GM19372 (cell line): ENCODE measurements at regions not wholly inside any gene's neighbourhood (a gene's known extent, or its start where the extent isn't known, plus 50 kb on each side); places are given as distances from the start of the nearest gene placed in this dataset.

Experiments
- ATAC-seq: cut with Tn5 transposase; IDR thresholded peaks from one replicate; pipeline ENCODE4 v1.9.1; 2021; ENCODE audit warnings: mild to moderate bottlenecking, low read depth, moderate library complexity; ENCODE audit not compliant: unreplicated experiment

- no peak for ATAC-seq
These were observed 97.8 kb upstream of the PDE3A start for GRCh38 chr12:20270557-20270956.

- no peak for ATAC-seq
These were observed 96.2 kb upstream of the PDE3A start for GRCh38 chr12:20272161-20272560.

GRCh38 chr12:20272801-20273200 is 95.5 kb upstream of the PDE3A start:
- ATAC-seq, result no peak

- ATAC-seq, result no peak
These were observed 94.3 kb upstream of the PDE3A start for GRCh38 chr12:20274008-20274407.

- no peak for ATAC-seq
These were observed 90.1 kb upstream of the PDE3A start for GRCh38 chr12:20278276-20278675.

- no peak for ATAC-seq
These were observed 87.8 kb upstream of the PDE3A start for GRCh38 chr12:20280515-20280914.

GRCh38 chr12:20282401-20282800 is 85.9 kb upstream of the PDE3A start:
- ATAC-seq, result no peak

- ATAC-seq, result no peak
These were observed 84.9 kb upstream of the PDE3A start for GRCh38 chr12:20283482-20283881.

- ATAC-seq, result no peak
These were observed 78.8 kb upstream of the PDE3A start for GRCh38 chr12:20289520-20289919.

GRCh38 chr12:20300457-20300856 is 67.9 kb upstream of the PDE3A start:
- no peak for ATAC-seq

- no peak for ATAC-seq
These were observed 62.9 kb upstream of the PDE3A start for GRCh38 chr12:20305470-20305869.

GRCh38 chr12:20309504-20310148 is 58.7 kb upstream of the PDE3A start:
- ATAC-seq, result no peak

- ATAC-seq, result no peak
These were observed 54.0 kb upstream of the PDE3A start for GRCh38 chr12:20314328-20314727.

GRCh38 chr12:20317554-20317953 is 50.8 kb upstream of the PDE3A start:
- no peak for ATAC-seq
